Right hindlimb (tissue), 1 donor: ENCODE measurements at regions not wholly inside any gene's neighbourhood (a gene's known extent, or its start where the extent isn't known, plus 50 kb on each side); places are given as distances from the start of the nearest gene placed in this dataset.
"Not testable (repeated sequence)": the region's sequence is repeated elsewhere in the genome, so short reads cannot be mapped to it uniquely, and the experiment has no call there.

Source experiments
- DNase-seq: peaks from one replicate; pipeline ENCODE4 v3.0.0-alpha.2; 2018

GRCh38 chr18:34482204-34482603 lies 227.9 kb upstream of the DTNA start:
- no peak for DNase-seq

GRCh38 chr18:34483198-34483597 lies 226.9 kb upstream of the DTNA start:
- DNase-seq: no peak

- DNase-seq: no peak
Measured at GRCh38 chr18:34491719-34492118, 218.4 kb upstream of the DTNA start.

GRCh38 chr18:34492652-34493051 lies 217.4 kb upstream of the DTNA start:
- no peak for DNase-seq

- DNase-seq: peak; percentile 80
Measured at GRCh38 chr18:34493099-34493544, 217.0 kb upstream of the DTNA start.

- peak; percentile 45 for DNase-seq
Measured at GRCh38 chr18:34493566-34494358, 216.3 kb upstream of the DTNA start.

GRCh38 chr18:34494359-34494696 lies 215.8 kb upstream of the DTNA start:
- peak; percentile 21 for DNase-seq

- no peak for DNase-seq
Measured at GRCh38 chr18:34495506-34495905, 214.6 kb upstream of the DTNA start.

- no peak for DNase-seq
Measured at GRCh38 chr18:34501553-34501952, 208.5 kb upstream of the DTNA start.

GRCh38 chr18:34506198-34506597 lies 203.9 kb upstream of the DTNA start:
- no peak for DNase-seq

GRCh38 chr18:34509163-34509562 lies 200.9 kb upstream of the DTNA start:
- DNase-seq: no peak

GRCh38 chr18:34509879-34510586 lies 200.1 kb upstream of the DTNA start:
- DNase-seq: no peak

- no peak for DNase-seq
Measured at GRCh38 chr18:34510926-34511325, 199.2 kb upstream of the DTNA start.

GRCh38 chr18:34511435-34511834 lies 198.7 kb upstream of the DTNA start:
- no peak for DNase-seq

- no peak for DNase-seq
Measured at GRCh38 chr18:34511879-34512278, 198.2 kb upstream of the DTNA start.

- DNase-seq: no peak
Measured at GRCh38 chr18:34514238-34514637, 195.9 kb upstream of the DTNA start.

GRCh38 chr18:34514957-34515356 lies 195.1 kb upstream of the DTNA start:
- DNase-seq: no peak

- not testable (repeated sequence) for DNase-seq
Measured at GRCh38 chr18:34516355-34516754, 193.7 kb upstream of the DTNA start.

- DNase-seq: not testable (repeated sequence)
Measured at GRCh38 chr18:34516996-34517395, 193.1 kb upstream of the DTNA start.

- DNase-seq: no peak
Measured at GRCh38 chr18:34521040-34521439, 189.1 kb upstream of the DTNA start.

- peak; percentile 53 for DNase-seq
Measured at GRCh38 chr18:34522603-34523002, 187.5 kb upstream of the DTNA start.

GRCh38 chr18:34525244-34525643 lies 184.9 kb upstream of the DTNA start:
- DNase-seq: no peak

- DNase-seq: no peak
Measured at GRCh38 chr18:34528177-34528576, 181.9 kb upstream of the DTNA start.
